CD14-positive monocyte (primary cell): ENCODE measurements at regions not wholly inside any gene's neighbourhood (a gene's known extent, or its start where the extent isn't known, plus 50 kb on each side); places are given as distances from the start of the nearest gene placed in this dataset.

ENCODE experiments used
- DNase-seq, 3 donors: peaks; one replicate each; pipeline ENCODE4 v3.0.0-alpha.2; 2011 to 2022
- H2AFZ ChIP-seq: 2 replicates; pipeline ENCODE4 v1.6.0; 2012; ENCODE audit warnings: mild to moderate bottlenecking, low read depth, low read length, inconsistent platforms; ENCODE audit not compliant: insufficient read depth, poor library complexity, severe bottlenecking
- H3K27ac ChIP-seq, 2 donors: 1 replicate in 1 of 2; 2 replicates in 1 of 2; pipeline ENCODE4 v1.5.1; 2012 to 2013; ENCODE audit warnings: low read length in 2 of 2, control low read depth in 1 of 2, inconsistent platforms in 1 of 2, low read depth in 1 of 2, mild to moderate bottlenecking in 1 of 2
- H3K27me3 ChIP-seq, 2 donors: one replicate each; pipeline versions ENCODE4 v1.6.0 to v1.6.1; 2011 to 2013; ENCODE audit warnings: low read length in 2 of 2; ENCODE audit not compliant: control insufficient read depth in 2 of 2, insufficient read depth in 2 of 2
- H3K36me3 ChIP-seq, 2 donors: replicated peaks in 1 of 2; 1 replicate in 1 of 2; 2 replicates in 1 of 2; pipeline versions ENCODE4 v1.5.1 to v1.6.1; 2012 to 2013; ENCODE audit warnings: low read length in 2 of 2, control low read depth in 1 of 2, inconsistent platforms in 1 of 2, mild to moderate bottlenecking in 1 of 2; ENCODE audit not compliant: insufficient read depth in 2 of 2, control insufficient read depth in 1 of 2
- H3K4me1 ChIP-seq, 2 donors: 1 replicate in 1 of 2; 2 replicates in 1 of 2; pipeline versions ENCODE4 v1.5.1 to v1.6.1; 2012 to 2013; ENCODE audit warnings: low read length in 2 of 2, control low read depth in 1 of 2, inconsistent platforms in 1 of 2, mild to moderate bottlenecking in 1 of 2, moderate library complexity in 1 of 2; ENCODE audit not compliant: insufficient read depth in 2 of 2, control insufficient read depth in 1 of 2
- H3K4me2 ChIP-seq: replicated peaks from 2 replicates; pipeline ENCODE3; 2012; ENCODE audit warnings: low read length, moderate library complexity, mild to moderate bottlenecking; ENCODE audit not compliant: poor library complexity, severe bottlenecking; ENCODE audit errors: extremely low read depth
- H3K4me3 ChIP-seq, 3 experiments: fragments of 200-600 bp in 1 of 3; sonication (generic) in 1 of 3; replicated peaks in 1 of 3; 1 replicate in 2 of 3; 2 replicates in 1 of 3; pipeline ENCODE4 v1.5.1; 2011 to 2013; ENCODE audit warnings: low read length in 3 of 3, mild to moderate bottlenecking in 3 of 3, control low read depth in 2 of 3, low read depth in 2 of 3, inconsistent platforms in 1 of 3, moderate library complexity in 1 of 3
- H3K79me2 ChIP-seq: 2 replicates; pipeline ENCODE4 v1.6.0; 2012; ENCODE audit warnings: mild to moderate bottlenecking, control low read depth, inconsistent platforms, low read length, moderate library complexity; ENCODE audit not compliant: insufficient read depth
- H3K9ac ChIP-seq: 2 replicates; pipeline ENCODE4 v1.6.0; 2017; ENCODE audit warnings: low read length, mild to moderate bottlenecking; ENCODE audit not compliant: insufficient read depth, poor library complexity, severe bottlenecking
- H3K9me3 ChIP-seq, 2 donors: replicated peaks in 1 of 2; 1 replicate in 1 of 2; 2 replicates in 1 of 2; pipeline versions ENCODE4 v1.5.1 to v1.6.1; 2012 to 2013; ENCODE audit warnings: low read length in 2 of 2, control low read depth in 1 of 2; ENCODE audit not compliant: control insufficient read depth in 1 of 2, insufficient read depth in 1 of 2
- H4K20me1 ChIP-seq: 2 replicates; pipeline ENCODE4 v1.6.0; 2012; ENCODE audit warnings: mild to moderate bottlenecking, low read length, control low read depth, moderate library complexity; ENCODE audit not compliant: insufficient read depth
- H3K27ac Mint-ChIP-seq, 7 donors: one replicate each; pipeline ENCODE4 v1.8.0; 2020; ENCODE audit warnings: mild to moderate bottlenecking in 7 of 7, mixed read lengths in 7 of 7, moderate library complexity in 6 of 7, inconsistent platforms in 2 of 7
- H3K27me3 Mint-ChIP-seq, 3 donors: one replicate each; pipeline ENCODE4 v1.8.0; 2021 to 2022; ENCODE audit warnings: low read depth in 3 of 3, mild to moderate bottlenecking in 3 of 3, mixed read lengths in 3 of 3, moderate library complexity in 3 of 3, inconsistent platforms in 1 of 3
- H3K36me3 Mint-ChIP-seq, 2 donors: one replicate each; pipeline ENCODE4 v1.8.0; 2020; ENCODE audit warnings: mixed read lengths in 2 of 2, inconsistent platforms in 1 of 2, mild to moderate bottlenecking in 1 of 2
- H3K4me1 Mint-ChIP-seq: one replicate; pipeline ENCODE4 v1.8.0; 2020; ENCODE audit warnings: mild to moderate bottlenecking, mixed read lengths
- H3K4me3 Mint-ChIP-seq, 2 donors: one replicate each; pipeline ENCODE4 v1.8.0; 2020; ENCODE audit warnings: mild to moderate bottlenecking in 2 of 2, mixed read lengths in 2 of 2, moderate library complexity in 1 of 2
- H3K9me3 Mint-ChIP-seq, 7 donors: one replicate each; pipeline ENCODE4 v1.8.0; 2020 to 2022; ENCODE audit warnings: mixed read lengths in 7 of 7, mild to moderate bottlenecking in 6 of 7, moderate library complexity in 6 of 7, inconsistent platforms in 2 of 7
- CTCF ChIP-seq: fragments of 200-600 bp; IDR thresholded peaks from one replicate; pipeline ENCODE4 v1.8.0; 2022; ENCODE audit warnings: antibody characterized with exemption, mild to moderate bottlenecking
- WGBS: methylation state at CpG from one replicate; pipeline ENCODE4 v1.1.5; 2013; ENCODE audit warnings: missing lambda C conversion rate; ENCODE audit not compliant: insufficient coverage; 5-methylcytosine and 5-hydroxymethylcytosine counted together
- intact Hi-C, 2 donors: fragments of 100-400 bp; cut with micrococcal nuclease; formaldehyde crosslinking; loops; one replicate each; pipeline versions ENCODE4 v1.15.0 to v1.15.1; 2023

- intact Hi-C loops = no loop called here
- Mint-ChIP-seq H3K27me3 (peaks cover 7 to 14% (median 11%) of the 10 kb centered on the region in 3 donors), H3K4me1 (no peaks in the 10 kb centered on the region), H3K4me3 (no peak overlapping the region), H3K9me3 (peaks cover 0 to 4% (median 0%) of the 10 kb centered on the region in 7 donors), H3K36me3 (no peaks in the 10 kb centered on the region), H3K27ac (peak overlapping the region in 1 of 7 donors; percentile 66)
- WGBS = 89% methylated on average over 5 of the region's 5 CpGs
- Histone ChIP-seq H3K9ac (no peak overlapping the region), H3K4me1 (no peaks in the 10 kb centered on the region), H3K27me3 (peaks cover under 1% of the 10 kb centered on the region in 2 donors), H3K36me3 (no peaks in the 10 kb centered on the region), H3K4me2 (no peak overlapping the region), H4K20me1 (no peaks in the 10 kb centered on the region), H3K4me3 (no peak overlapping the region), H2AFZ (no peak overlapping the region), H3K9me3 (no peaks in the 10 kb centered on the region), H3K79me2 (no peaks in the 10 kb centered on the region), H3K27ac (no peak overlapping the region)
- no peak for TF ChIP-seq CTCF
- no peak for DNase-seq
Observed at GRCh38 chr19:32047788-32048187, 297.6 kb upstream of the ZNF507 start.

GRCh38 chr19:32053376-32053775, 292.0 kb upstream of the ZNF507 start:
- intact Hi-C loops = no loop called here
- peaks cover 2 to 7% (median 3%) of the 10 kb centered on the region in 3 donors for H3K27me3 Mint-ChIP-seq
- H3K36me3 ChIP-seq = no peaks in the 10 kb centered on the region
- H3K4me1 ChIP-seq = no peaks in the 10 kb centered on the region
- no peak overlapping the region for H3K9ac ChIP-seq
- no peak overlapping the region for H3K4me2 ChIP-seq
- H3K4me3 Mint-ChIP-seq = no peak overlapping the region
- H3K27ac Mint-ChIP-seq = peak overlapping the region in 1 of 7 donors; percentile 5
- no peak for DNase-seq
- no peaks in the 10 kb centered on the region for H4K20me1 ChIP-seq
- no peaks in the 10 kb centered on the region for H3K79me2 ChIP-seq
- H3K9me3 Mint-ChIP-seq = peaks cover 0 to 11% (median 5%) of the 10 kb centered on the region in 7 donors
- 56% methylated on average over 1 of the region's 3 CpGs for WGBS
- TF ChIP-seq CTCF = no peak
- H3K27me3 ChIP-seq = no peaks in the 10 kb centered on the region
- no peaks in the 10 kb centered on the region for H3K36me3 Mint-ChIP-seq
- H3K9me3 ChIP-seq = no peaks in the 10 kb centered on the region
- no peaks in the 10 kb centered on the region for H3K4me1 Mint-ChIP-seq
- H2AFZ ChIP-seq = no peak overlapping the region
- no peak overlapping the region for H3K27ac ChIP-seq
- H3K4me3 ChIP-seq = no peak overlapping the region
